ENCODE measurements at regions not wholly inside any gene's neighbourhood (a gene's known extent, or its start where the extent isn't known, plus 50 kb on each side); places are given as distances from the start of the nearest gene placed in this dataset.

DNA sequence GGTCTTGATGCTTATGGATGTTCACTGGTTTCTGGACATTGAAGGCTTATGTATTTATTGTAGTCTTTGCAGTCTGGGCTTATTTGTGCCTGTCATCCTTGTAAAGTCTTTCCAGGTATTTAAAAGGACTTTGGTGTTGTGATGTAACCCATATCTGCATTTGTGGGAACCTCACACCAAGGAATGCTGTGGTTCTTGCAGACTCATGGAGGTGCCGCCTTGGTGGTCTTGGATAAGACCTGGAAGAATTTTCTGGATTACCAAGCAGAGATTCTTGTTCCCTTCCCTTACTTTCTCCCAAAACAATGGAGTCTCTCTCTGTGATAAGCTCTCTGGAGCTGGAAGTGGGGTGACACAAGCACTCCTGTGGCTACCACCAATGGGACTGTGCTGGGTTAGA lies 363.5 kb upstream of the NECTIN3 start:
- intact Hi-C loops (cut with DNase I) = no loop called here
- DNase-seq (ENCODE audit: missing footprints) (no peak), ATAC-seq (no peak)

DNA sequence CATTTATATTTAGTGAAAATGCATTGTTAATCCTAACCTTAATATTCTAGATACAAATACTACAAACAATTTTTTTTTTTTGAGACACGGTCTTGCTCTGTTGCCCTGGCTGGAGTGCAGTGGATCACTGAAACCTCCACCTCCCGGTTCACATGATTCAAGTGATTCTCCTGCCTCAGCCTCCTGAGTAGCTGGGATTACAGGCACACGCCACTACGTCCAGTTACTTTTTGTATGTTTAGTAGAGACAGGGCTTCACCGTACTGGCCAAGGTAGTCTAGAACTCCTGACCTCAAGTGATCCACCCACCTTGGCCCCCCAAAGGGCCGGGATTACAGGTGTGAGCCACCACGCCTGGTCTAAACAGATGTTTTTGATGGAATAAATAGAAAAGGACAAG lies 361.5 kb upstream of the NECTIN3 start:
- DNase-seq (ENCODE audit: missing footprints) (no peak), ATAC-seq (no peak)
- intact Hi-C loops (cut with DNase I) = no loop called here

DNA sequence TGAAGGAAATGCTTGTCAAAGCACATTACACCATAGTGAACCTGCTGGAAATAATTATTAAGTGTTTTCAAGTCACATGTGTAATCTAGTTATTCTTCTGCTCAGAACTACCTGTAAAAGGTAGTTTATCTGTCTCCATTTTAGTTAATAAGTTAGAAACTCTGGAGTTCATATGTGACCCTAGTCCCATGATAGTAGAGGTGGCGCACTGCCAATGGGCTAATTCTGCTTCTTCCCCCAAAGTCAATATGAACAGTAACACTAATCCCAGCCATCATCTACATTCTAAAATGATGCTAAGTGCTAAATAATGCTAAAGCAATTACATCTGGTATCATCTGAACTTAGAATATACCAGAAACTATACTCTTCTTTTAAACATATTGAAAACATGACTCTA lies 361.0 kb upstream of the NECTIN3 start:
- ATAC-seq (no peak), DNase-seq (ENCODE audit: missing footprints) (no peak)
- intact Hi-C loops (cut with DNase I) = no loop called here

DNA sequence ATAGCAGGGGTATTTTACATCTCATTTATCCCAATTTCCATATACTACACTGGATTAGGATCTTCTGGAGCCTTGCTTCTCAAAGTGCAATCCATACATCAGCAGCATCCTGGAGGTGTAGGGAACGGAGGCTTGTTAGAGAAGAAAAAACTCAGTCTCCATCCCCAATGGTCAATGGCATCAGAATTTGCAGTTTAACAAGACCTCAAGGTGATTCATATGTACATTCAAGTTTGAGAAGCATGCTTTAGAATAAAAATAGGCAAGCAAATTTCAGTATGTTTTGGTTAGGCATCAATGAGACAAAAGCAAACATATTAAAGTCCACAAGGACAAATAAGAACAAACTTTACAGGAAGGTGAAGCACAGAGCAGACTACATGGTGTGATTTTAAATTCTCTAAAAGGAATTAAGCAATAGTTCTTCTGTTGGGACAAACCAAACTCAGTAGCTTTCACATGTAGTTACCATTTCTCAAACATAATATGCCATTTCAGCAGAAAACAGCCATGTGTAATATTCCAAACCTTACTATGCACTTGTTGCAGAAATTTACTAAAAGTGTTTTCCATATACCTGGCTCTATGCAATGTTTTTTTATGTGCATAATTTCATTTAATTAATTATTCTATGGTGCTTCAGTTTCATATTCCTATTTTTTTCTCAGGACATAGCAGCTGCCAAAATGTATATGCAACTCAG lies 360.3 kb upstream of the NECTIN3 start:
- ATAC-seq (no peak), DNase-seq (ENCODE audit: missing footprints) (no peak)
- intact Hi-C loops (cut with DNase I) = no loop called here

DNA sequence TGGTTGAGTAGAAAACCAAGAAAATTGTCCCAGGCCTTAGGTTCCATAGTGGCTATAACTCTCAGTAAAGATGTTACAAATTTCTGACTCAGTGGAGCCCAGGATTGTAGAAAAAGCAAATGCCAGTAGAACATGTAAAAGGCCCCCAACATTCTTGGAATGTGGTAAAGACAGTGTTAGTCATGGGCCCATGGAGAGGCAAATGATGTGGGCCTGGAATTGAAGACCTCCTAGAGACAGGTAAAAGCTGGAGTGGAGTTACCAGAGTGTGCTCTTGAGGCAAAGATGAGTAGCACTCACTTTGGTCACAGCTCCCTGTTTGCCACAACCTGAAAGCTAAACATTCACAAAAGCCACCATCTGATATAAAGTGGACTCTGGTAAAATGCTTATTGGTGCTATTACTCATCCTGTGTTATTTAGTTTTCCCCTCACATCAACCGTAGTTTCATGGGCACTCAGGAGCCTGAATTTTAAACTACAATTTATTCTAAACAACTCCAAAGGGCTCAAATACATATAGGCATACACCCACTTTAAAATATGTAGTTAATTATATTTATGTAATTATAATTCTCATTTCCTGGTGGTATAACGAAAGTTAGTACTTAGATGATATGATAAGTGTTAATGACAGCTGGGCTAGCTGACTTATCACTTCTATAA lies 359.6 kb upstream of the NECTIN3 start:
- no peak for ATAC-seq
- DNase-seq (ENCODE audit: missing footprints) = no peak
- intact Hi-C loops (cut with DNase I) = no loop called here

DNA sequence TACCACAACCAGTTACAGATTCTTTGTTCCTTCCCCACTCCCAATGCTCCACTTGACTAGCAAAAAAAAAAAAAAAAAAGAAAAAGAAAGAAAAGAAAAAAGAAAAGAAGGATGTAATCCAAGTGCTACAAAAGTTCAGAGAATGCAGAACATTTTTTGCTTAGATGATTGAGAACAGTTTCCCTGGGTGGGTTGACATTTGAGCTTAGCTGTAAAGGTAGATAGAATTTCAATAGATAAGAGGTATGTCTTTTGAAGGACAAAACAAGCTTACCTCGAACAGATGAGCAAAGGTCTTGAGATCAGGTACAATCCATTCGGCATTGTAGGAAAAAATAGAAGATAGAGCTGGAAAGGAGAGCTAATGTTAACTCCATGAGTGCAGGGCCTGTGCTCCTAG lies 344.6 kb upstream of the NECTIN3 start:
- ATAC-seq (no peak), DNase-seq (ENCODE audit: missing footprints) (no peak)
- intact Hi-C loops (cut with DNase I) = no loop called here

DNA sequence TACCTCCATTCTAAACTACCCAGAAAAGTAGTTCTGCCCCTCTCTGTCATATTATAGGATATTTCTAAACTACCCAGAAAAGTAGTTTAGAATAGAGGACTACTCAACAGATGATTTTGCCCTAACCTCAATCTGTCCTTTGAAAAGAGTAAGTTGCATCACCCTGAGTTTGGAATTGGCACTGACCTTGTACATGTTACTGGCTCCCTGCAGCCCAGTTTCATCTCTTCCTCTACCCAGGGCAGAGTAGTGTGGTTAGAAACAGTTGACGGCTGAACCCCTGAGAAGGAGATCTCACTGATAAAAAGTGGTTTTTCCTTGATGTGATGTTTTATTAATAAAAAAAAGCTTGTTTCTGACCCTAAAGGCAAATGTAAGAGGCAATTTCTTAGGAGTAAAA lies 340.5 kb upstream of the NECTIN3 start:
- no peak for ATAC-seq
- DNase-seq (ENCODE audit: missing footprints) = no peak
- intact Hi-C loops (cut with DNase I) = no loop called here

DNA sequence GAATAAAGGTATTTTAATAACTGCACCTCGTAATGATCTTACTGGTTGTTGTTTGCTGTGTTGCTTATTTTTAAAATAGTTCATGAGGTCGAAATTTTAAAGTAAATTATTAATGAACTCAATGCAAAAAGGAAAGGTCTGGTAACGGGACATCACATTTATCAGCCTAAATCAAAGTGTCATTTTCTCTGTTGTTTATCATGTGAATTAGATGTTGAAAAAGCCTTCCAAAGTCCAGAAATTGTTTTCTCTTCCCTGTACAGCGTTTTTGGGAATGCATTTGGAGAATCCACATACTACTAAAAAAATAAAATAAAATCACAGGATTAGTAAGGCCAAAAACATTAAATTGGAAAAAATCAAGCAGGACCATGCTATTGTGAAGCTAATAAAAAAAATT lies 339.2 kb upstream of the NECTIN3 start:
- no peak for ATAC-seq
- no peak for DNase-seq (ENCODE audit: missing footprints)
- intact Hi-C loops (cut with DNase I) = no loop called here

DNA sequence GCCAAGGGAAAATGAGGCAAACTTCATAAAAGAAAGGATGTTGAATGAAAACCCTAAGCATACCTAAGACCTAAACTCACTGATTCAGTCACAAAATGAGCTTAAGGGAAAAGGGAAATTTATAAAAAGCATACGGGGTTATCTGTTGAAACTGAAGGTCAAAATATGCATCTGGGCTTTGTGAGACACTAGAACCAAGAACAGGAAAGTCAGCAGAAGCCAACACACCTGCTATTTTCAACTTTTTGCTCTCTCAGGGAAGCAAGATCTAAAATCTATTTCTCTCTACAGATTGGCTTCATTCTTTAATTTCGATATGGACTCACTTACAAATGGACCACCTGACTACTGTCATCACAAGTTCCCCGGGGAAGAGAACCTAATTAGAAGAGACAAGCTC lies 338.6 kb upstream of the NECTIN3 start:
- no peak for DNase-seq (ENCODE audit: missing footprints)
- intact Hi-C loops (cut with DNase I) = no loop called here
- no peak for ATAC-seq

DNA sequence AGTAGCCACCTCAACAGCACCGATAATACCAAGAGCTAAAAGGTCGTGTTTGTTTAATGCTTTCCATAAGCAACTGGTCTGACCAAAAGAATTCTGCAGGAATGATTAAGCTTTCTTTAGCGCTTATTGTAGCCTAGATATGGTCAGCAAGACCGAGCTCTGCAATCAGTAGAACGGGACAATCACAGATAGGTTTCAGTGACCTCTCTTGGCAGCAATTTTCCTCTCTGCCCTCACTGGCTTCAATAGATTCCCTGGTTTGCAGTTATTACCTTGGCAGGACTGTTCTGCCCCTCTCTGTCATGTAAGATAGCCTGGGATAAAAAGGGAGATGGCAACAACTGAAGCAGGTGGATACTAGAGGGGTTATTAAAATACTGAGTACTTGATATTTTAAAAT lies 337.1 kb upstream of the NECTIN3 start:
- intact Hi-C loops (cut with DNase I) = no loop called here
- ATAC-seq (no peak), DNase-seq (ENCODE audit: missing footprints) (no peak)

DNA sequence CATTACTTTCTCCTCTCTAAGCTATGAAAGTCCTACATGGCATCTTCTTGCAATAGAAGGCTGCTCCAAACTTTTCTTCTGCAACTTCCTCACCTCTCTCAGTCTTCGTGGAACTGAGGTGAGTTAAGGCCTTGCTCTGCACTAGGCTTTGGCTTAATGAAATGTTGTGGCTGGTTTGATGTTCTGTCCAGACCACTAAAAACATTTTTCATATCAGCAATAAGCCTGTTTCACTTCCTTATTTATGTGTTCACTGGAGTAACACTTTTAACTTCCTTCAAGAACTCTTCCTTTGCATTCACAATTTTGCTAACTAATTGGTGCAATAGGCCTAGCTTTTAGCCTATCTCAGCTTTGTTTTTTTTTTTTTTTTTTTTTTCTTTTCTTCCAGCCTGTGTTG lies 335.3 kb upstream of the NECTIN3 start:
- ATAC-seq (no peak), DNase-seq (ENCODE audit: missing footprints) (no peak)
- intact Hi-C loops (cut with DNase I) = no loop called here

DNA sequence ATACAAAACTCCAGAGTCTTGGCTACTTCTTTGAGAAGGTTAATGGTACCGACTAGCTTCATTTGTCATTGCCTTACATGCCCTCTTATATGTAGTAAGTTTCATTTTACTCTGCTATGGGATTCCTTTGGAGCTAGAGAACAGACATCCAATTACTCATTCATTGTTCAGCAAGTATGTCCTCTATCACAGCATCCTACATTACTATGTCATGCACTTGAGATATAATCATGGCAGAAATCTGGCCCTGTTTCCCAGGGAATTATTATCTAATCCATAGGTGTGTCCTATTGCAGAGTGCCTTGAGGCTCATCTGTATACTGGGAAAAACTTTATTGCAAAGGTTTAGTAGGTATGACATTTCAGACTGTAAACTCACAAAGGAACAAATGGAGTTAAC lies 333.1 kb upstream of the NECTIN3 start:
- intact Hi-C loops (cut with DNase I) = no loop called here
- DNase-seq (ENCODE audit: missing footprints) (no peak), ATAC-seq (no peak)

DNA sequence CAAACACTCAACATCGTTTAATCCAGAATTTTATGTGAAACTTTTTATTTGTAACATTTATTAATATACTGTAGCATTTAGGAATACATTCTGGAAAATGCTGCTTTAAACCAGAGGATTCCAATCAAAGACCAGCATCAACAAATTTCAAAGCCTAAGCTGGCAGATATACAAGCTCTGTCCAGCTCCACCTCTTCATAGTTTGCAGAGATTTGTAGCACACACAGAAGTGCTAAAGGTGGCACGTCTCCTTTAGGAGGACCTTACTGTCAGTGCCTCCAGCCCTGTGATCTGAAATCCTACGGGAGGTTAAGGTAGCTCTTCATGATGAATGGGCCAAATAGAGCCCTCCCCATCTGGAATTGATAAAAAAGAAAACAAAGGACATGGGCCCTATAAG lies 329.7 kb upstream of the NECTIN3 start:
- no peak for DNase-seq (ENCODE audit: missing footprints)
- ATAC-seq = no peak
- intact Hi-C loops (cut with DNase I) = no loop called here

DNA sequence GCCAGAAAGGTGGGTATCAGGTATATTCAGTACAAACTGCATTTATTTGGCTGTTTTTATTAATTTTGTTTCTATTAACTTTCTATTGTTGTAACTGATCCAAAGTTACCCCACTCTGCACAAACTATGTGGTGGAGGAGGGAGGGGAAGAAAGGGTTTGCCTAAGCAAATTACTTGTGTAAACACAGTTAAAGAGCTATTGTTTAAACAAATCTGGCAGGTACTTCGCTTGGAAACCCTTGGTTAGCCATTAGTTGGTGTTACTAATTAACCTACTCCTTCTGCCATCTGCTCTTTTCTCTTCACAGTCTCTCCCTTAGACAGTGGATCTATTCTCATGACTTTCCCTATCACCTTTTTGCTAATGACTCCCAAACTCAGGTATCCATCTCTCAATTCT lies 328.4 kb upstream of the NECTIN3 start:
- no peak for DNase-seq (ENCODE audit: missing footprints)
- intact Hi-C loops (cut with DNase I) = no loop called here
- no peak for ATAC-seq

DNA sequence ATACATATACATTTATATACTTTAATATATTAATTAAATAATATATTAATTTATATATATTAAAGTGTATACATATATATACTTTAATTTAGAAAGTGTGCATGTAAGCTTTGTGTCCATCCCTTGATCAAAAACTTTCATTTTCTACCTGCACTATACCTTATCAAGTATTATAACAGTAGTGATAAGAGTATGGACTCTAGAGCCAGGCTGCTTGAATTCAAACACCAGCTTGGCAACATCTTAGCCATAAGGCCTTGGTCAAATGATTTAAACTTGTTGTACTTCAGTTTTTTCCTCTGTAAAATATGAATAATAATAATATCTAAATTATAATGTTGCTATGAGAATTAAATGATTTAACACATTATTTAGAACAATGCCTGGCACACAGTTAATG lies 327.6 kb upstream of the NECTIN3 start:
- no peak for DNase-seq (ENCODE audit: missing footprints)
- intact Hi-C loops (cut with DNase I) = no loop called here
- no peak for ATAC-seq

DNA sequence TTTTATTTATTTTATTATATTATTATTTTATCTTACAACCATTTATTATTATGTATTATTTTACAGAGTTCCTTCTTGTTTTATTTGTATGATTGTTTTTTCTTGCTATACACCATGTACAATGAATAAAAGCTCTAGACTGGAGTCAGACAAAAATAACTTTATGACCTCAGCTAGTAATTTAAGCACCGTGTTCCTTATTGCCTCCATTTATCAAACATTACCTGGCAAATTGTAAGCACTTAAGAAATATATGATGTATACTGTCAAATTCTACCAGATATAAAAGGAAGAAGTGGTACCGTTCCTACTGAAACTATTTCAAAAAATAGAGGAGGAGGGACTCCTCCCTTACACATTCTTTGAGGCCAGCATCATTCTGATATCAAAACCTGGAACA lies 326.9 kb upstream of the NECTIN3 start:
- intact Hi-C loops (cut with DNase I) = no loop called here
- DNase-seq (ENCODE audit: missing footprints) (no peak), ATAC-seq (no peak)

DNA sequence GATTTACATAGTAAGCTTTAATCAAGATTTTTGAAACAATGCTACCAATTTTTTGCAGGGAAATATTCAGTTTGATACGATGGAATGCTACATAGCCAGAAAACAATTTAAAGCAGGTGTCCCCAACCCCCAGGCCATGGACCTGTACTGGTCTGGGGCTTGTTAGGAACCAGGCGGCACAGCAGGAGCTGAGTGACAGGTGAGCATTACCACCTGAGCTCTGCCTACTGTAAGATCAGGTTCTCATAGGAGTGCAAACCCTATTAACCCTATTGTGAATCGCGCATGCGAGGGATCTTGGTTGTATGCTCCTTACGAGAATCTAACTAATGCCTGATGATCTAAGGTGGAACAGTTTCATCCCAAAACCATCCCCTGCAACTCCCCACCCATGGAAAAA lies 322.6 kb upstream of the NECTIN3 start:
- no peak for DNase-seq (ENCODE audit: missing footprints)

DNA sequence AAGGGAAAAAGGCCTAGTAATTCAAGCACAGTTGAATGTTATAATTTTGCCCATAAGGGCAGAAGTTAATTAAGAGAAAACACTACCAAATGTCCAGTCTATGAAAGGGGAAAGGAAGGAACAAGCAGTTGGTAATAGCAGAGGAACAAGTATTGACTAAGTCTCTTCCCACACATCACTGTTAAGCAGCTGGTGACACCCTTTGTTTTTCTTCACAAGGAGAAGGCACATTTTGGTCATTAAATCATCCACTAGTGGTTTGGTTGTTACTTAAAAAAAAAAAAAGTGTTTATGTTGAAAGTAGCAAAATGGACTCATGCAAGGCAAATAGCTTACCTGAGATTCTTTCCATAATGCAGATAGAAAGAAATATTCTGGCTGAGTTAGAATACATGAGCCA lies 321.4 kb upstream of the NECTIN3 start:
- DNase-seq (ENCODE audit: missing footprints) (no peak), ATAC-seq (no peak)
- intact Hi-C loops (cut with DNase I) = no loop called here

More for the DNA sequence above, 322.6 kb upstream of the NECTIN3 start:
- no peak for ATAC-seq
- intact Hi-C loops (cut with DNase I) = no loop called here

DNA sequence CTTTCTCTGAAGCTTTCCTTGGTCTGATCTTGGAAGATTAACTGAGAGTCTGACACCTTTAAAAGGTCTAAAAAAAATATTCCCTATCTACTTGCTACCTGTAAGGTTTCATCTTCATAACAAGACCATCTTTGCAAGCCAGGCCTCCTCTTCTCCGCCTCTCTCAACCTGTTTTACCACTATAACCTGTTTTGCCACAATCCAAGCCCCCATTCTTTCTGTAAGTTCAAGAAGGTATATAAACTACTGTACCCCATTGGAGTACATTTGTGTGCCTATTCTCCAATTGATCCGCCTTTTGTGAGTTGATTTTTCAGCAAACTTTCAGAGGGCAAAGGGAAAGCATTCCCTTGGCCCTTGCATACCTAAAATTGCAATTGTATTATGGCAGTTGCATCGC lies 319.3 kb upstream of the NECTIN3 start:
- DNase-seq (ENCODE audit: missing footprints) (no peak), ATAC-seq (no peak)
- intact Hi-C loops (cut with DNase I) = no loop called here

DNA sequence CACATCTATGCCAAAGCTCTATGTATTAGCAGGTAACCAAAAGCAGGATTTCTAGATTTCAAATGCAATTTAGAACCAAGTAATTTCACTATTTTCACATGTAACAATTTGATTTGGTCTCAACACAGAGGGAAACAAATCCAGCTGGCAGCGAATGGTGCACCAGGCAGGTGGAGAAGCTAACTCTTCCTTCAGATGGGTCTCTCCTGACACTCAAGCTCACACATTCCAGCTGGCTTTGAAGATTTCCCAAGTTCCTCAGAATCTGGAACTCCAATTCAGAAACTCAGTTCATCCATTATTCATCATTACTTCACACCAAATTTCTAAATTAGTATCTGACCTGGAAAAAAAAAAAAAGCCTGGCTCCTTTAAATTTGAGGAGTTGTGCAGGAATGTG lies 318.1 kb upstream of the NECTIN3 start:
- intact Hi-C loops (cut with DNase I) = no loop called here
- no peak for DNase-seq (ENCODE audit: missing footprints)
- ATAC-seq = no peak
